GM13976 (cell line): ENCODE measurements at regions not wholly inside any gene's neighbourhood (a gene's known extent, or its start where the extent isn't known, plus 50 kb on each side); places are given as distances from the start of the nearest gene placed in this dataset.

ENCODE experiments used
- DNase-seq: peaks from one replicate; pipeline ENCODE4 v3.0.0; 2012; ENCODE audit warnings: low spot score
- in situ Hi-C: fragments of 300-500 bp; cut with MboI; formaldehyde crosslinking; loops from one replicate; pipeline ENCODE4 v1.12.0; 2022; ENCODE audit warnings: low sequenced_read_pairs, mixed read lengths, inconsistent platforms; ENCODE audit not compliant: unreplicated experiment
- TF ChIP-seq, protein P1 (sequence below): IDR thresholded peaks from 2 replicates; pipeline ENCODE4 v1.5.1; 2012; ENCODE audit warnings: borderline replicate concordance, mild to moderate bottlenecking; ENCODE audit not compliant: insufficient read depth; ENCODE audit errors: extremely low read depth, missing control alignments, control extremely low read depth

DNA sequence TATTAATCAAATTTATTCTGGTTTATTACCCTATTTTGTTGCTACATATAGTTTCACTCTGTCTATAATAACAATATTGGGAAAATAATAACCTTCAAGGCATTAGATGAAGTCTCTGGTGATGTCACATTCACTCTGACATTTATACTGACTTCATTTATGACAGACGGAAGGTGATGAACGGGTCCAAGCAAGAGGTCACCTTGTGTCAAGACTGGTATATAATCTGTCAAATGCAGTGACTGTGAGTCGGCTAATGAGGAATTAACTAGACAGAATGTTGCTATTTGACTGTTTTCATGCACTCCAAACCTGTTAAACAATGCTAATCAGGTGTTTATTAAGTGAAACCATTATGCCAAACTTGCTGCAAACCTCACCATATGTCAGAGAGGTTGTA lies 800.5 kb upstream of the KLHL1 start:
- in situ Hi-C loops, result no loop called here
- no peak for DNase-seq
- TF ChIP-seq, protein P1, sequence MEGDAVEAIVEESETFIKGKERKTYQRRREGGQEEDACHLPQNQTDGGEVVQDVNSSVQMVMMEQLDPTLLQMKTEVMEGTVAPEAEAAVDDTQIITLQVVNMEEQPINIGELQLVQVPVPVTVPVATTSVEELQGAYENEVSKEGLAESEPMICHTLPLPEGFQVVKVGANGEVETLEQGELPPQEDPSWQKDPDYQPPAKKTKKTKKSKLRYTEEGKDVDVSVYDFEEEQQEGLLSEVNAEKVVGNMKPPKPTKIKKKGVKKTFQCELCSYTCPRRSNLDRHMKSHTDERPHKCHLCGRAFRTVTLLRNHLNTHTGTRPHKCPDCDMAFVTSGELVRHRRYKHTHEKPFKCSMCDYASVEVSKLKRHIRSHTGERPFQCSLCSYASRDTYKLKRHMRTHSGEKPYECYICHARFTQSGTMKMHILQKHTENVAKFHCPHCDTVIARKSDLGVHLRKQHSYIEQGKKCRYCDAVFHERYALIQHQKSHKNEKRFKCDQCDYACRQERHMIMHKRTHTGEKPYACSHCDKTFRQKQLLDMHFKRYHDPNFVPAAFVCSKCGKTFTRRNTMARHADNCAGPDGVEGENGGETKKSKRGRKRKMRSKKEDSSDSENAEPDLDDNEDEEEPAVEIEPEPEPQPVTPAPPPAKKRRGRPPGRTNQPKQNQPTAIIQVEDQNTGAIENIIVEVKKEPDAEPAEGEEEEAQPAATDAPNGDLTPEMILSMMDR, result no peak

DNA sequence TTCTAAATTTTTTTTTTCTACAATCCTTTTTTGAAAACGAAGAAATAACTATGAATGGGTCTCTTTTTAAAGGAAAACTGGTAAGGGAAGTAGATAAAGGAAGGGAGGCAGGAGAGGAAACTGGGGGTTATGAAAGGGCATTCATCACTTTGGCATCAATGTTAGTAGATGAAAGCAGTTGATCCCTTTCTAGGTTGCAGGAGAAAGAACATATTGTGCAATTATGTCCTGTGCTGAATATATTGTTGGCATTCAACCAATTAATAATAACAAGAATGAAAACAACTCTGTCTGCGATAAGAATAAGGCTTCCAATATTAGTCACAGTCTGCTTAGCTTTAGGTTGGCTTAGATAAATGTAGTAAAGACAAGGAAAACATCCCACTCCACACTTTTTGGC lies 796.8 kb upstream of the KLHL1 start:
- in situ Hi-C loops, result no loop called here
- TF ChIP-seq, protein P1, result no peak

DNA sequence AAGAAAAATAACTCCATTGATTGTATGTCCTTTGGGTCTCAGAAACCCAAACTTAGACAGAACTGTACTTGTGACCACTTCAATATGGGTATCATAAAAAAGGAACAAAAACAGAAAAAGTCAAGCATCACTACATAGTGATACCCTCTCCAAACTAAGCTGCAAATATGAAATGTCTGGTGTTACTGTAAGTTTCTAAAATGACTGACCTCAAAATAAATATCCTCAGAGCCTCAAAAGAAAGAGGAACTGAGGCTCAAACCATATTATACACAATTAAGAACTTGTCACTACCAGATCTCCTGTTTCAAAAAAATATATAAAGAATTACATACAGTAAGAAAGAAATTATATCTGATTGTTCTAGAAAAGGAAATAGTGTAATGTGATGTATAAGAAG lies 787.9 kb upstream of the KLHL1 start:
- TF ChIP-seq, protein P1, result no peak
- in situ Hi-C loops, result no loop called here
- DNase-seq, result no peak

More for the DNA sequence above, 796.8 kb upstream of the KLHL1 start:
- DNase-seq, result no peak

DNA sequence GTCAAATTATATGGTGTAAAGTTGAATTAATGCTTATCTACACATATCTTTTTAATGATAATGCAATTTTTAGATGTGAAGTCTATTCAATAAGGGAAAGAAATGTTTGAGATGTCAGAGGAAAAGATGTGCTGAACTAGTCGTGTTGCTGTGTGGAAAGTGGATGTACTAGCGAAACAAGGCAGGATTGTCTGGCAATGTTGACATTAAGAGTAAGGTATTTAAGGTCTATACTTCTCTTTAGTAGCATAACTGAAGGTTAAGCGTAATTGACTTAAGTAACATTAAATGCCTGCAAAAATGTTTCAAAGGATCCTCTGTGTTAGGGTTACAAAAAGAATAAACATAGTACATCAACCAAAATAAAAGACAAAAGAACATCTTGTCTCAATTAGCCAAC lies 787.3 kb upstream of the KLHL1 start:
- TF ChIP-seq, protein P1, result no peak
- in situ Hi-C loops, result no loop called here
- no peak for DNase-seq

DNA sequence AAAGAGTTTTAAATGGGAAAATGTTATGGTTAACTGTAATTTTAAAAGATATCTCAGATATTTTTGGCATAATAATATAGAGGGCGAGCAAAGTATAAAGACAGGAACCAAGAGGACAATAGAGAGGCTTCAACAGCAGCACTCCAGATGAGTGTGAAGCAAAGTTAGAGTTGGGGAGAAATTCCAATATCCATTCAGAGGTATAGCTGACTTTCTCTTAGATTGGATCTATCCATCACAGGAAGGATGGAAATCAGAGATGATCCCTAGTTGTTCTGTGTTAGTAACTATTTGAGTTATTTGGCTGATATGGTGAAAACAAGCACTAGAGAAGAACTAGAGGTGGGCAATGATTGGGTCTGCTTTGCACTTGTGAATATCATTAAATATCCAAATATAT lies 786.0 kb upstream of the KLHL1 start:
- in situ Hi-C loops, result no loop called here
- DNase-seq, result no peak
- TF ChIP-seq, protein P1, result no peak

DNA sequence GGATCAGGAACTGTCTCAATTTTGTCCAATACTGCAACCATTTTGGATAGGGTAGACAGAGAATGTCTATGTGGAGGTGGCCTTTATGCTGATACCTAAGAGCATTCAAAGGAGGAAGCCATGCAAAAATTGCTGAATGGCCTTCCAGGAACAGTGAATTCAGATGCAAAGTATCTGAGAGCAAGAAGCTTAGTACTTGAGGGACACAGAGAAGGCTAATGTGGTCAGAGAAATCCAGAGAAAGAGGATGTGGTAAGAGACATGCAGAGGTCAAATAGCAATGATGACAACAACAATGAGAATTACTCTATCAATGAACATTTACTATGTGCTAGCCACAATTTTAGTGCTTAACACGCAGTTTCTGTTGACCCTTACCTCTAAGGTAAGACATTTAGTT lies 785.6 kb upstream of the KLHL1 start:
- DNase-seq, result no peak
- TF ChIP-seq, protein P1, result no peak
- in situ Hi-C loops, result no loop called here

DNA sequence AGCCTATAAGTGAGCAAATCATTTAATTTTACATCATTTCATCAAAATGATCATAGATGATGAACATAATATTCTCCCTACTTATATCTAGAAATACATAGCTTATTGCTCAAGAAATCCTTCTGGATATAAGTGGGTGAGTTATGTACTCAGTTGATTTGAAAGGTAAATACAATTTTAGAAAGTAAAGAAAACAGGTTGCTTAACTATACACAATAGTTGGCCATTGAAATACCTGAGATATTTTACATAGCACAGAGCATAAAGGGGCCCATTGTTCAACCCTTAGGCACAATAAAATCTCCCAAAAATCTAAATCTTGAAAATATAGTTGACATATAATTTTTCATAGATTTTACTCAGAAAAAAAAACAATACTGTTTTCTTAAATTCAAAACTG lies 782.0 kb upstream of the KLHL1 start:
- TF ChIP-seq, protein P1, result no peak
- in situ Hi-C loops, result no loop called here
- DNase-seq, result no peak
